ENCODE measurements at regions not wholly inside any gene's neighbourhood (a gene's known extent, or its start where the extent isn't known, plus 50 kb on each side); places are given as distances from the start of the nearest gene placed in this dataset.

- H3K36me3 ChIP-seq (ENCODE audit: control insufficient read depth in 3 of 3, insufficient read depth in 3 of 3, low read length in 3 of 3): no peaks in the 10 kb centered on the region
- no peaks in the 10 kb centered on the region for H3K4me1 ChIP-seq (ENCODE audit: control insufficient read depth in 3 of 3, insufficient read depth in 3 of 3, low read length in 3 of 3)
- no peak overlapping the region for H3K4me3 ChIP-seq (ENCODE audit: low read length in 3 of 3)
- H3K9me3 ChIP-seq (ENCODE audit: control insufficient read depth in 3 of 3, low read length in 3 of 3): no peaks in the 10 kb centered on the region
- no peak overlapping the region for H3K27ac ChIP-seq (ENCODE audit: low read depth, low read length)
- H3K27me3 ChIP-seq (ENCODE audit: control insufficient read depth in 3 of 3, insufficient read depth in 3 of 3, low read length in 3 of 3): no peaks in the 10 kb centered on the region
- H3K9ac ChIP-seq (ENCODE audit: low read depth in 1 of 3, low read length in 3 of 3): no peak overlapping the region
Observed at GRCh38 chr11:95559899-95560298, 229.7 kb downstream of the FAM76B start.

DNA sequence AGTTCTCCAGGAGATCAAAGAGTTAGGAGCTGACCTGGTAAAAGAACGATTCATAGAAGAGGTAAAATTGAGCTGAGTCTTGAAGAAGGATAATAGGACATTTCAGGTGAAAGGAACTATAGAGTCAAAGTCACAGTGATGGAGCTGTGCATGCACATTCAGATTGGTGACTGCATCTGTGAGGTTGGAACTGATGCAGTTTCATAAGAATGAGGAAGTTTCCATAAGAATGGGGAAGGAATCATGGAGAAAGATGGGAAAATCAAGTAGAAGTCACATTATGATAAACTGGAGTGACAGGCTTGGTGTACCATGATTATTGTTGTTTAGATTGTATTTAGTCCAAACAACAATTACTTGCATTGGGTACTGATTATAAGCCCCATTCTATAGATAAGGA, 232.2 kb downstream of the FAM76B start:
- H3K4me3 ChIP-seq (ENCODE audit: low read length in 3 of 3): no peak overlapping the region
- H3K36me3 ChIP-seq (ENCODE audit: control insufficient read depth in 3 of 3, insufficient read depth in 3 of 3, low read length in 3 of 3): no peaks in the 10 kb centered on the region
- no peaks in the 10 kb centered on the region for H3K4me1 ChIP-seq (ENCODE audit: control insufficient read depth in 3 of 3, insufficient read depth in 3 of 3, low read length in 3 of 3)
- no peak overlapping the region for H3K27ac ChIP-seq (ENCODE audit: low read depth, low read length)
- no peaks in the 10 kb centered on the region for H3K9me3 ChIP-seq (ENCODE audit: control insufficient read depth in 3 of 3, low read length in 3 of 3)
- no peak overlapping the region for H3K9ac ChIP-seq (ENCODE audit: low read depth in 1 of 3, low read length in 3 of 3)
- no peaks in the 10 kb centered on the region for H3K27me3 ChIP-seq (ENCODE audit: control insufficient read depth in 3 of 3, insufficient read depth in 3 of 3, low read length in 3 of 3)

GRCh38 chr11:95556342-95557163, 233.0 kb downstream of the FAM76B start:
- Histone ChIP-seq H3K27ac (ENCODE audit: low read depth, low read length) (no peak overlapping the region), H3K36me3 (ENCODE audit: control insufficient read depth in 3 of 3, insufficient read depth in 3 of 3, low read length in 3 of 3) (no peaks in the 10 kb centered on the region), H3K9ac (ENCODE audit: low read depth in 1 of 3, low read length in 3 of 3) (no peak overlapping the region), H3K27me3 (ENCODE audit: control insufficient read depth in 3 of 3, insufficient read depth in 3 of 3, low read length in 3 of 3) (no peaks in the 10 kb centered on the region), H3K4me3 (ENCODE audit: low read length in 3 of 3) (no peak overlapping the region), H3K9me3 (ENCODE audit: control insufficient read depth in 3 of 3, low read length in 3 of 3) (no peaks in the 10 kb centered on the region), H3K4me1 (ENCODE audit: control insufficient read depth in 3 of 3, insufficient read depth in 3 of 3, low read length in 3 of 3) (no peaks in the 10 kb centered on the region)

DNA sequence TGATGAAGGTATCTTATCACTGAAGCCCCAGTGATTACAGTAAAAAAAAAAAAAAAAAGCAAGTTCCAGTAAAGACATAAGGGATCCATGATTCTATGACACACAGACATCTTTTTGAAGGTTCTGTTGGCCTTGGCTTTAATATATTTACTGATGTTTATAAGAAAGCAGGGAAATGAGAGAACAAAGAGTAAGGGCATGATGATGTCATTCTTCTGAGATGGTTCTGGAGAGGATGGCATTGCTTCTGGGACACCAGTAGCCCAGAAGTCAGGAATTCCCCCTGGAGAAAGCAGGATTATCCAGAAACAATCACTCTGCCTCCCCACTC, 233.6 kb downstream of the FAM76B start:
- no peak overlapping the region for H3K4me3 ChIP-seq (ENCODE audit: low read length in 3 of 3)
- no peaks in the 10 kb centered on the region for H3K9me3 ChIP-seq (ENCODE audit: control insufficient read depth in 3 of 3, low read length in 3 of 3)
- H3K36me3 ChIP-seq (ENCODE audit: control insufficient read depth in 3 of 3, insufficient read depth in 3 of 3, low read length in 3 of 3): no peaks in the 10 kb centered on the region
- H3K4me1 ChIP-seq (ENCODE audit: control insufficient read depth in 3 of 3, insufficient read depth in 3 of 3, low read length in 3 of 3): no peaks in the 10 kb centered on the region
- H3K27me3 ChIP-seq (ENCODE audit: control insufficient read depth in 3 of 3, insufficient read depth in 3 of 3, low read length in 3 of 3): no peaks in the 10 kb centered on the region
- no peak overlapping the region for H3K9ac ChIP-seq (ENCODE audit: low read depth in 1 of 3, low read length in 3 of 3)
- no peak overlapping the region for H3K27ac ChIP-seq (ENCODE audit: low read depth, low read length)

DNA sequence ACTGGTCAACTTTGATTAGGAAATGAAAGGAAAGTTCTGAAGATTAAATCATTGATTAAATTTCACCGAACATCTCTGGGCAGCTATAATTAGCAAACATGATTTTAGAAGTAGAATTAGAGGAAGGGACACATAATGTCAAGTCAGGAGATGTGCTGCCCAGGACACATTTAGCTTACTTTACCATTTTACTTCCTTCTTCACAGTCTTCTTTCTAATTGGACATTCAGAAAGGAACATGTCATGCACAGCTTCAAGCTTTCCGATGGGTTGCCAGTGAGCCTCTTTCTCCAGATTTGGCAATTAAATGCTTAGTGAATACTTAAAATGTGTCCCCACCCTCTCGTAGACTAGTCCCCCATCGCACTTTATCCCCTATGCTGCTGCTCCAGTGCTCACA, 234.7 kb downstream of the FAM76B start:
- no peaks in the 10 kb centered on the region for H3K27me3 ChIP-seq (ENCODE audit: control insufficient read depth in 3 of 3, insufficient read depth in 3 of 3, low read length in 3 of 3)
- no peaks in the 10 kb centered on the region for H3K4me1 ChIP-seq (ENCODE audit: control insufficient read depth in 3 of 3, insufficient read depth in 3 of 3, low read length in 3 of 3)
- H3K9ac ChIP-seq (ENCODE audit: low read depth in 1 of 3, low read length in 3 of 3): no peak overlapping the region
- H3K27ac ChIP-seq (ENCODE audit: low read depth, low read length): no peak overlapping the region
- no peak overlapping the region for H3K4me3 ChIP-seq (ENCODE audit: low read length in 3 of 3)
- H3K9me3 ChIP-seq (ENCODE audit: control insufficient read depth in 3 of 3, low read length in 3 of 3): no peaks in the 10 kb centered on the region
- no peaks in the 10 kb centered on the region for H3K36me3 ChIP-seq (ENCODE audit: control insufficient read depth in 3 of 3, insufficient read depth in 3 of 3, low read length in 3 of 3)

DNA sequence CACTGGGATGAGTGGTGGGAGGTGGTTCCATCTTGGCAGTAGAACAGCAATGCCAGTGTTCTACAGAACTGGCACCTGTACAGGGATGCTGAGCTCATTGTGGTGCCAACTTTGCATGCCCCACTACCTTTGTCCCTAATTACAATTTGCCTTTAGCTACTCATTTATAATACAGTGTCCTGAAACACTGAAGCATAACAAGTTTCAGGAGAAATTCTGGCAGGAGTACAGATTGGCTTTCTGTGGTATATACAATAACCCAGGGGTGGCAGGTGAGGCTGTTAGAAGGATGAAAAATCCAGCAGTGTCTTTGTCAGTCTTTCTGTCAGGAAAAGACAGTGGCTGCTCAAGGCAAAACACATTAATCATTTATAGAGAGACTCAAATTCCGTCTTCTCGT, 240.3 kb downstream of the FAM76B start:
- H3K9ac ChIP-seq (ENCODE audit: low read depth in 1 of 3, low read length in 3 of 3): no peak overlapping the region
- H3K27ac ChIP-seq (ENCODE audit: low read depth, low read length): no peak overlapping the region
- H3K27me3 ChIP-seq (ENCODE audit: control insufficient read depth in 3 of 3, insufficient read depth in 3 of 3, low read length in 3 of 3): no peaks in the 10 kb centered on the region
- H3K9me3 ChIP-seq (ENCODE audit: control insufficient read depth in 3 of 3, low read length in 3 of 3): no peaks in the 10 kb centered on the region
- no peak overlapping the region for H3K4me3 ChIP-seq (ENCODE audit: low read length in 3 of 3)
- H3K36me3 ChIP-seq (ENCODE audit: control insufficient read depth in 3 of 3, insufficient read depth in 3 of 3, low read length in 3 of 3): no peaks in the 10 kb centered on the region
- no peaks in the 10 kb centered on the region for H3K4me1 ChIP-seq (ENCODE audit: control insufficient read depth in 3 of 3, insufficient read depth in 3 of 3, low read length in 3 of 3)

DNA sequence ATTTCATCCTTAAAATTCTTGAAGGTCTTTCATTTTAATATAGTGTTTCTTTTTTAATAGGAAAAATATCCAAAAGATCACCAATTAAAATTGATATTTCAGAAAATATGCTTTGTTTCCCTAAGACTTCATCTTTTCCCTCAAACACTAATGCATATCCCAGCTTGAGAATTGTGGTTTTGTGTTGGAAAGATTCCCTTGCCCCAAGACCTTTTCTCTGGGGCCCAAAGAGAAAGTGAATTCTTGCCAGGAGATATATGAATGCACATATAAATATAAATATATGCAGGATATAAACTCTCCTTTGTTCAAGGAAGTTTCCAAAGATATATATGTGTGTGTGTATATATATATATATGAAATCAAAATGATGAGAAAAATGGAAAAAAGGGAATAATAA, 241.2 kb downstream of the FAM76B start:
- no peaks in the 10 kb centered on the region for H3K27me3 ChIP-seq (ENCODE audit: control insufficient read depth in 3 of 3, insufficient read depth in 3 of 3, low read length in 3 of 3)
- no peaks in the 10 kb centered on the region for H3K9me3 ChIP-seq (ENCODE audit: control insufficient read depth in 3 of 3, low read length in 3 of 3)
- no peak overlapping the region for H3K9ac ChIP-seq (ENCODE audit: low read depth in 1 of 3, low read length in 3 of 3)
- H3K4me3 ChIP-seq (ENCODE audit: low read length in 3 of 3): no peak overlapping the region
- H3K4me1 ChIP-seq (ENCODE audit: control insufficient read depth in 3 of 3, insufficient read depth in 3 of 3, low read length in 3 of 3): no peaks in the 10 kb centered on the region
- no peaks in the 10 kb centered on the region for H3K36me3 ChIP-seq (ENCODE audit: control insufficient read depth in 3 of 3, insufficient read depth in 3 of 3, low read length in 3 of 3)
- H3K27ac ChIP-seq (ENCODE audit: low read depth, low read length): no peak overlapping the region

GRCh38 chr11:95547976-95548375, 241.6 kb downstream of the FAM76B start:
- Histone ChIP-seq H3K27me3 (ENCODE audit: control insufficient read depth in 3 of 3, insufficient read depth in 3 of 3, low read length in 3 of 3) (no peaks in the 10 kb centered on the region), H3K4me1 (ENCODE audit: control insufficient read depth in 3 of 3, insufficient read depth in 3 of 3, low read length in 3 of 3) (no peaks in the 10 kb centered on the region), H3K27ac (ENCODE audit: low read depth, low read length) (no peak overlapping the region), H3K9me3 (ENCODE audit: control insufficient read depth in 3 of 3, low read length in 3 of 3) (no peaks in the 10 kb centered on the region), H3K4me3 (ENCODE audit: low read length in 3 of 3) (no peak overlapping the region), H3K36me3 (ENCODE audit: control insufficient read depth in 3 of 3, insufficient read depth in 3 of 3, low read length in 3 of 3) (no peaks in the 10 kb centered on the region), H3K9ac (ENCODE audit: low read depth in 1 of 3, low read length in 3 of 3) (no peak overlapping the region)

DNA sequence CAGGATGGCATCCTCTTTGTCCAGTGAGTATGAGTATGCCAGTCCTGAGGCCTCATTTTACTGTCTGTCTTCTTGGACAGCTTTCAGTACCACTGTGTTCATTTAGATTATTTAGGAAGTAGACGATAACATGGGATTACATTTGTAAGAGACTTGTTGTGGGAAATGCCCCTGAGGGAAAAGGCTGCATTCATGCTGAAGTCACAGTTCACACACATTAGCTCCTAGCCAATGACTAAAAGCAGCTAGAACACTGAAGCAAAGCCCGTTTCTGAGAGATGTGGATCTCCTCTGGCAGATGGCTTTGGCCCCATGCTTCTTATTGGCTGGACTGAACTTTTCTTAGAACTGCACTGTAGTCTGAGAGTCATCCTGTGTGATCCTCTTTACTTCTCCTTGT, 242.4 kb downstream of the FAM76B start:
- Histone ChIP-seq H3K27me3 (ENCODE audit: control insufficient read depth in 3 of 3, insufficient read depth in 3 of 3, low read length in 3 of 3) (no peaks in the 10 kb centered on the region), H3K4me1 (ENCODE audit: control insufficient read depth in 3 of 3, insufficient read depth in 3 of 3, low read length in 3 of 3) (no peaks in the 10 kb centered on the region), H3K9me3 (ENCODE audit: control insufficient read depth in 3 of 3, low read length in 3 of 3) (no peaks in the 10 kb centered on the region), H3K36me3 (ENCODE audit: control insufficient read depth in 3 of 3, insufficient read depth in 3 of 3, low read length in 3 of 3) (no peaks in the 10 kb centered on the region), H3K27ac (ENCODE audit: low read depth, low read length) (no peak overlapping the region), H3K4me3 (ENCODE audit: low read length in 3 of 3) (no peak overlapping the region), H3K9ac (ENCODE audit: low read depth in 1 of 3, low read length in 3 of 3) (no peak overlapping the region)

GRCh38 chr11:95545116-95545875, 244.3 kb downstream of the FAM76B start:
- no peaks in the 10 kb centered on the region for H3K4me1 ChIP-seq (ENCODE audit: control insufficient read depth in 3 of 3, insufficient read depth in 3 of 3, low read length in 3 of 3)
- H3K36me3 ChIP-seq (ENCODE audit: control insufficient read depth in 3 of 3, insufficient read depth in 3 of 3, low read length in 3 of 3): no peaks in the 10 kb centered on the region
- no peak overlapping the region for H3K27ac ChIP-seq (ENCODE audit: low read depth, low read length)
- no peaks in the 10 kb centered on the region for H3K27me3 ChIP-seq (ENCODE audit: control insufficient read depth in 3 of 3, insufficient read depth in 3 of 3, low read length in 3 of 3)
- H3K9ac ChIP-seq (ENCODE audit: low read depth in 1 of 3, low read length in 3 of 3): no peak overlapping the region
- no peaks in the 10 kb centered on the region for H3K9me3 ChIP-seq (ENCODE audit: control insufficient read depth in 3 of 3, low read length in 3 of 3)
- H3K4me3 ChIP-seq (ENCODE audit: low read length in 3 of 3): no peak overlapping the region
